ENCODE measurements at regions not wholly inside any gene's neighbourhood (a gene's known extent, or its start where the extent isn't known, plus 50 kb on each side); places are given as distances from the start of the nearest gene placed in this dataset.
"Not testable (repeated sequence)": the region's sequence is repeated elsewhere in the genome, so short reads cannot be mapped to it uniquely, and the experiment has no call there.

GRCh38 chr15:21284353-21284752 is 155.9 kb downstream of the POTEB3 start:
- TF ChIP-seq CTCF, EP300 (IDR thresholded peaks at IDR 0.05): not testable (repeated sequence)
